Right atrium auricular region (tissue), 2 donors: ENCODE measurements at regions not wholly inside any gene's neighbourhood (a gene's known extent, or its start where the extent isn't known, plus 50 kb on each side); places are given as distances from the start of the nearest gene placed in this dataset.

Source experiments
- DNase-seq: peaks from one replicate; pipeline ENCODE4 v3.0.0-alpha.2; 2019; ENCODE audit warnings: low spot score
- H3K27ac ChIP-seq, 2 donors: fragments of 200-600 bp; sonication (generic); 1 replicate in 1 of 2; 2 replicates in 1 of 2; pipeline ENCODE4 v1.5.1; 2016 to 2019
- H3K27me3 ChIP-seq, 2 donors: fragments of 200-600 bp; sonication (generic); one replicate each; pipeline versions ENCODE4 v1.5.1 to v1.6.0; 2017 to 2019
- H3K36me3 ChIP-seq: fragments of 200-600 bp; sonication (generic); one replicate; pipeline ENCODE4 v1.5.1; 2016
- H3K4me1 ChIP-seq, 2 donors: fragments of 200-600 bp; sonication (generic); one replicate each; pipeline versions ENCODE4 v1.5.1 to v1.6.0; 2017 to 2019
- H3K4me3 ChIP-seq, 2 donors: fragments of 200-600 bp; sonication (generic); 1 replicate in 1 of 2; 2 replicates in 1 of 2; pipeline ENCODE4 v1.5.1; 2017 to 2019; ENCODE audit warnings: mild to moderate bottlenecking in 1 of 2, moderate library complexity in 1 of 2
- H3K9me3 ChIP-seq, 2 donors: fragments of 200-600 bp; sonication (generic); one replicate each; pipeline ENCODE4 v1.5.1; 2019
- CTCF ChIP-seq, 2 donors: fragments of 200-600 bp; sonication (generic); IDR thresholded peaks; one replicate each; pipeline ENCODE4 v1.5.1; 2019; ENCODE audit warnings: antibody characterized with exemption in 2 of 2

- Histone ChIP-seq H3K9me3 (no peaks in the 10 kb centered on the region), H3K27me3 (no peaks in the 10 kb centered on the region), H3K36me3 (no peaks in the 10 kb centered on the region), H3K4me3 (no peak overlapping the region), H3K4me1 (no peaks in the 10 kb centered on the region), H3K27ac (no peak overlapping the region)
- no peak for DNase-seq
- TF ChIP-seq CTCF (IDR thresholded peaks at IDR 0.05): no peak
Observed at GRCh38 chr3:67215690-67216089, 217.6 kb downstream of the KBTBD8 start.

- H3K36me3 ChIP-seq: no peaks in the 10 kb centered on the region
- no peak for TF ChIP-seq CTCF (IDR thresholded peaks at IDR 0.05)
- H3K27ac ChIP-seq: no peak overlapping the region
- no peaks in the 10 kb centered on the region for H3K9me3 ChIP-seq
- no peaks in the 10 kb centered on the region for H3K4me1 ChIP-seq
- no peaks in the 10 kb centered on the region for H3K27me3 ChIP-seq
- no peak overlapping the region for H3K4me3 ChIP-seq
- DNase-seq: no peak
Observed at GRCh38 chr3:67227030-67227429, 228.9 kb downstream of the KBTBD8 start.

- Histone ChIP-seq H3K27me3 (no peaks in the 10 kb centered on the region), H3K36me3 (no peaks in the 10 kb centered on the region), H3K27ac (no peak overlapping the region), H3K4me3 (no peak overlapping the region), H3K4me1 (no peaks in the 10 kb centered on the region), H3K9me3 (no peaks in the 10 kb centered on the region)
- DNase-seq: no peak
- no peak for TF ChIP-seq CTCF (IDR thresholded peaks at IDR 0.05)
Observed at GRCh38 chr3:67228136-67228535, 230.0 kb downstream of the KBTBD8 start.

GRCh38 chr3:67232642-67233041, 234.5 kb downstream of the KBTBD8 start:
- no peak overlapping the region for H3K4me3 ChIP-seq
- no peaks in the 10 kb centered on the region for H3K36me3 ChIP-seq
- no peaks in the 10 kb centered on the region for H3K4me1 ChIP-seq
- H3K27me3 ChIP-seq: no peaks in the 10 kb centered on the region
- H3K9me3 ChIP-seq: no peaks in the 10 kb centered on the region
- TF ChIP-seq CTCF (IDR thresholded peaks at IDR 0.05): no peak
- H3K27ac ChIP-seq: no peak overlapping the region
- no peak for DNase-seq

GRCh38 chr3:67239353-67239752, 241.2 kb downstream of the KBTBD8 start:
- TF ChIP-seq CTCF (IDR thresholded peaks at IDR 0.05): no peak
- Histone ChIP-seq H3K27ac (no peak overlapping the region), H3K27me3 (no peaks in the 10 kb centered on the region), H3K4me3 (no peak overlapping the region), H3K9me3 (no peaks in the 10 kb centered on the region), H3K4me1 (no peaks in the 10 kb centered on the region), H3K36me3 (no peaks in the 10 kb centered on the region)
- no peak for DNase-seq

- Histone ChIP-seq H3K36me3 (no peaks in the 10 kb centered on the region), H3K27ac (no peak overlapping the region), H3K4me3 (no peak overlapping the region), H3K27me3 (no peaks in the 10 kb centered on the region), H3K4me1 (no peaks in the 10 kb centered on the region), H3K9me3 (no peaks in the 10 kb centered on the region)
- no peak for TF ChIP-seq CTCF (IDR thresholded peaks at IDR 0.05)
- no peak for DNase-seq
Observed at GRCh38 chr3:67241084-67241483, 243.0 kb downstream of the KBTBD8 start.
